ENCODE measurements at regions not wholly inside any gene's neighbourhood (a gene's known extent, or its start where the extent isn't known, plus 50 kb on each side); places are given as distances from the start of the nearest gene placed in this dataset.

DNA sequence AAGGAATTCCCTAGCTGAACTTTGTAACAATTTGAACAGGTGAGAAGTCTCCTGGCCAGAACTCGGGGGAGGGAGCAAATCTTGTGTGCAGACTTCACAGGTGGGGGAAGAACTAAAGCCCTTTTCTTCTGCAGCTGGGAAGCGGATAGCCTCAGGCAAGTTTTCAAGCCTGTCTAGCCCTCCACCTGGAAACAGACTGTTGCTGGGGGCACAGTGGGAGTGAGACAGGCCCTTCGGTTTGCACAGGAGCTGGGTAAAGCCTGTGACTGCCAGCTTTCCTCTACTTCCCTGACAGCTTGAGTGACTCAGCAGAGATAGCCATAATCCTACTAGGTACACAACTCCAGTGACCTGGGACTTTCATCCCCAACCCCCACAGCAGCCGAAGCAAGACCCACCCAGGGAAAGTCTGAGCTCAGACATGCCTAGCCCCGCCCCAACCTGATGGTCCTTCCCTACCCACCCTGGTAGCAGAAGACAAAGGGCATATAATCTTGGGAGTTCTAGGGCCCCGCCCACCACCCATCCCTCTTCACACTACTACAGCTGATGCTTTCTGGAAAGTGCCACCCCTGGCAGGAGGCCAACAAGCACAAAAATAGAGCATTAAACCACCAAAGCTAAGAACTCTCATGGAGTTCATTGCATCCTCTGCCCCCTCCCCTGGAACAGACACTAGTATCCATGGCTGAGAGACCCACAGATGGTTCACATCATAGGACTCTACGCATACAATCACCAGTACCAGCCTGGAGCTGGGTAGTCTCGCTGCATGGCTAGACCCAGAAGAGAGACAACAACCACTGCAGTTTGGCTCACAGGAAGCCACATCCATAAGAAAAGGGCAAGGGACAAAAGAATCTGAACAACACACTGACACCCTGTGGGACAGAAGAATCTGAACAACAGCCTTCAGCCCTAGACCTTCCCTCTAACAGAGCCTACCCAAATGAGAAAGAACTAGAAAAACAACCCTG lies 479.0 kb downstream of the RAP2B start:
- TF ChIP-seq ZNF274 (IDR thresholded peaks at IDR 0.05; ENCODE audit: low read depth, low read length): no peak
- TF ChIP-seq YY1 (IDR thresholded peaks at IDR 0.05; ENCODE audit: insufficient read depth, insufficient read length): no peak

Measured in NT2/D1 (cell line).